ENCODE measurements at regions not wholly inside any gene's neighbourhood (a gene's known extent, or its start where the extent isn't known, plus 50 kb on each side); places are given as distances from the start of the nearest gene placed in this dataset.
"Not testable (repeated sequence)": the region's sequence is repeated elsewhere in the genome, so short reads cannot be mapped to it uniquely, and the experiment has no call there.

DNA sequence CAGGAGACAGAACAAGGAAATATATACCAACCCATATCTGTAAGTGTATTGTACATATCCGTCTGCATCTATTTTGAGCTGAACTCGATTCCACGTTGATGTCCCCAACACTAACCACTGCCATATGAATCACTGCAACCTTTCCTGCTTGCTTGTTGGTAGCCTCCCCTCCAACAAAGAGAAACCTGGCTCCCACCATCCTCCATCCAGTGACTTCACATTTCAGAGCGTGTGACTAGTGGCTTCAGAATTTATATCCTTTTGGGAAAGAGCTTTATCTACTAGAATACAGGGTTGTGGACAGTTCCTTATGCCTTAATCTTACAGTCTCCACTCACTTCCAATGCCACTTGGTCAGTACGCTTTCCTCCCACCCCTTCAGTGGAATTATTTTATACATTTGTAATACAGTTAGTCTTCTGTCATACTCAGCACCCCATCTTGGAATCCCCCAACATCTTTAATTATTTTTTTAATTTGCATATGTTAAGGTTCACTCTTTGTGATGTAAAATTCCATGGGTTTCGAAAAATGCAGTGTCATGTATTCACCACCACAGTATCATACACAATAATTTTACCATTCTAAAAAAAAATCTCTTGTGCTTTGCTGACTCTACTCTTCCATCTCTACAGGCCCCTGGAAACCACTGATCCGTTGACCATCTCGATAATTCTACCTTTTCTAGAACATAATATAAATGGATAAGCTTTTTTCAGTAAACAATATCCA lies 264.7 kb downstream of the BCL2L11 start:
- TF ChIP-seq, protein P1, sequence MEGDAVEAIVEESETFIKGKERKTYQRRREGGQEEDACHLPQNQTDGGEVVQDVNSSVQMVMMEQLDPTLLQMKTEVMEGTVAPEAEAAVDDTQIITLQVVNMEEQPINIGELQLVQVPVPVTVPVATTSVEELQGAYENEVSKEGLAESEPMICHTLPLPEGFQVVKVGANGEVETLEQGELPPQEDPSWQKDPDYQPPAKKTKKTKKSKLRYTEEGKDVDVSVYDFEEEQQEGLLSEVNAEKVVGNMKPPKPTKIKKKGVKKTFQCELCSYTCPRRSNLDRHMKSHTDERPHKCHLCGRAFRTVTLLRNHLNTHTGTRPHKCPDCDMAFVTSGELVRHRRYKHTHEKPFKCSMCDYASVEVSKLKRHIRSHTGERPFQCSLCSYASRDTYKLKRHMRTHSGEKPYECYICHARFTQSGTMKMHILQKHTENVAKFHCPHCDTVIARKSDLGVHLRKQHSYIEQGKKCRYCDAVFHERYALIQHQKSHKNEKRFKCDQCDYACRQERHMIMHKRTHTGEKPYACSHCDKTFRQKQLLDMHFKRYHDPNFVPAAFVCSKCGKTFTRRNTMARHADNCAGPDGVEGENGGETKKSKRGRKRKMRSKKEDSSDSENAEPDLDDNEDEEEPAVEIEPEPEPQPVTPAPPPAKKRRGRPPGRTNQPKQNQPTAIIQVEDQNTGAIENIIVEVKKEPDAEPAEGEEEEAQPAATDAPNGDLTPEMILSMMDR (IDR thresholded peaks at IDR 0.05) = not testable (repeated sequence)
- not testable (repeated sequence) for TF ChIP-seq POLR2AphosphoS5 (IDR thresholded peaks at IDR 0.05; ENCODE audit: low read depth, low read length)
